NCI-H446 treated with DMSO at 0.1 percent for 48 hours (cell line): ENCODE measurements at regions not wholly inside any gene's neighbourhood (a gene's known extent, or its start where the extent isn't known, plus 50 kb on each side); places are given as distances from the start of the nearest gene placed in this dataset.

Source experiments
- DNase-seq: peaks from one replicate; lab custom pipeline; 2025; lab: John Stamatoyannopoulos, UW

DNA sequence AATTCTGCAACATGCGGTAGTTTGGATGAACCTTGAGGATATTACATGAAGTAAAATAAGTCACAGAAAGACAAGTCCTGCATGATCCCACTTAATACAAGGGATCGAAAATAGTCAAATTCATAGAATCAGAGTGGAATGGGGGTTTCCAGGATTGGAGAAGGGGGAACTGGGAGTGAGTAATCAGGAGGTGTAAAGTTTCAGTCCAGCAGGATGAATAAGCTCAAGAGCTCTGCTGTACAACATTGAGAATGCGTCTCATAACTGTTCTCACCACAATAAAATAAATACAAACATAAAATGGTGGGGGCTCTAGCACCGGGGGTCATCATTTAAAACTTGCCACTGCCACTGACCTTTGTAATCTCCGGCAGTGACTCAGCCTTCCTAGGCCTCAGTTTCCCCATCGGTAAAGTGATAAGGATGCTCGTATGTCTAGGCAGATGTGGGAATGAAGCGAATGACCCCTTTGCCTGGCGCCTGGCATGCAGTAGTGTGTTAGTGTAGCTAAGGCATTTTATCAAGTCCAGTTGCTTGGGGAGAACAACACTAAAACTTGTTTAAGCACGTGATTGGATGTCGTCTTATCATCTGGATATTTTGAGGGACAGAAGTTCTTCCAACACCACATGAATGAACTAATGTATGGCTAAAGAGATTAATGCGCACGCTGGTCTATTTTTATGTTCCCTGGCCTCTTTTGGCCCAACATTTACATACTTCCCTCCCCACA is 421.1 kb downstream of the QKI start:
- no peak for DNase-seq

DNA sequence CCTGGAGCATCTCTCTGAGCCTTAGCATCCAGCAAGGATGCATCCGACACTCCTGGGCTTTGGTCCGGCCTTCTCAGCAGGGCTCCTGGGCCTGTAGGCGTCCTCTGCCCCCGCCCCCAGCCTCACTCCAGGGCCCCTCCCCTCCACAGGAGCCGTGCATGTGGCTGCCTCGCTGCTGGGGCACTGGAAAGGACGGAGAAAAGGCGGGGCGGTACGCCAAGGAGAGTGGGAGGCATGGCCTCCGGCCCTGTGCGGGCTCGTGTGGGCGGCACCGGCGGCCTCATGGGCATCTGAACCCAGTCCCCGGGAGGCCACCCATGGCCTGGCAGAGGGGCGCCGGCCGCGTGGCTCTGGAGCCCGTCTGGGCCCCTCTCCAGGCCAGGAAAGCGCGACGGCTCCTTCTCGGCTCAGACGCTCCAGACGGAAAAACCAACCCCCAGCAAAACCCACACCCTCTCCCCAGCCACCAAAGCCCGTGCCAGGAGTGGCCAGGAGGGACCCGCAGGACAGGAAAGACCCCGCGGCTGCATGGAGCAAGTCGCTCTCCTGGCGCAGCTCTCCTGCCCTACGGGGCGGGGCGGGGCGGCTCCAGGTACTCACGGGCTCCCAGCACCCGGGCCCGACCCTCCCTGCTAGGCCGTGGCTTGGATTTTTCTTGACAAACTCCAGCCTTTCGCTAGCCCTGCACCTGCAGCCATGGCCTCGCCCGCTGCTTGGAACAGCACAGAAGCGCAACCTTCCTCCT is 419.9 kb downstream of the QKI start:
- DNase-seq = no peak

DNA sequence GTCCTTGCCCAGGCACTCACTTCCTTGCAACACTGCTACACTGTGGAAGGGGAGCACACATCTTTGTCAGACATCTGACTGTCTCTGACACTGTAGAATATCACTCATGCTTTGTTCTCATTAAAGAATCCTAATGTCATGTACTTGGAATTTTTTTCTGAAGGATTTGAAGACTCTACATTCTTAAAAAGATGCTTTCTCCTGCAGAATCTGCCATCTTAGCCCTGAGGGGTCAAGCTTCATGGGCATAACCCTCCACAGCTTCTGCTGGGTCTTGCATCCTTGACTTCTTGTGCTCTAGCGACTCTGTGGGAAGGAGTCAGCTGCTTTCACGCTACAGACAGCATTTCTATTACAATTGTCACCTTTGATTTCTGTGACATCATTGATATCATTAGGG is 417.2 kb downstream of the QKI start:
- no peak for DNase-seq

DNA sequence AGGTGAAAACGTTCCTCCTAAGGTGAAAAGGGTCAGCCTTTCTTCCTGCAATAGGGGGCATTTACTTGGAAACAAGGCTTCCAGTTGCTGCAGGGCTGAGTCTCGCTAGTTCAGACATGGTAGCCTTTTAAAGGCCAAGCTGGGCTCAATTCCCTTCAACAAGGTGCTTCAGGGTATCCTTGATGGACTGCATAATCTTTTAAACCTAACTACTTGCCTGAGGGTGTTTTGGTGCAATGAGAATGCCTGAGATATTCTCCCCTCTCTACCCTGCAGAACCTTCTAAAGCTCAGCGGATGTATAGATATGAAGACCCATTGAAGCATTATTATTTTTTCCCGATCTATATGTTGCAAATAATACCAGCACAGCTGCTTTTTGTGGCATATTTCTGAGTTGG is 416.1 kb downstream of the QKI start:
- DNase-seq = no peak

DNA sequence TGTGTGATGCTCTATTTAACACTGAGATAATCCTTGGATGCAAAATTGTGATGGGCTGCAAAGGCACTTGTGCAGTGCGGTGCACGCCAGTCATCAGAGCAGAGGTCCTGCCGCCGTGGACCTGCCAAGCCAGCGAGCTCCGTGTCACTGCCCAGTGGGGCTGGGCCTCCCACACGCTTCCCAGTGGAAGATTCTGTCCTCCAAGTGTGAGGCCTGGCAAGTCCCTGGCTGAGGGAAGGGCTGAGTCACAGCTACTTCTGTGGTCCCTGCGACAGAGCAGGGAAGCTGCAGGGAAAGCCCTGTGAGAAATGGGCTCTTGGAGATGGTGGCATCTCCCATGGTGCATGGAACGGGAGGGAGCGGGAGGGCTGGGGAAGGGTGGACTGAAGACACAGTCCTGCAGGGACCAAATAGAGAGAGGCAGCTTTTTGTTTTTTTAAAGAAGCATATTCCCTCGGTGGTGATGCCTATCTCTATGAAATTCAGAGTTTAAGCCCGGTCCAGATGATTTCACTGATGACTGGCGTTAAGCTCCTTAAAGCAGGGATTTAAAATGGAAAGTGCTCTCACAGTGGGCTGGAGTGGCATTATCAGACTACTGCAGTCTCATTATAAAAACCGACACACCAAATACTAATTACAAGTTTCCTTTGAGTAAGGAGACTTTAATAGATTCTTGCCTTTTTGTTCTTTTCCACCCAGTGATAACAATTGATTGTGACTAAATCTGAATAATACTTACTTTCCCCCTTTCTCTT is 413.7 kb downstream of the QKI start:
- no peak for DNase-seq

DNA sequence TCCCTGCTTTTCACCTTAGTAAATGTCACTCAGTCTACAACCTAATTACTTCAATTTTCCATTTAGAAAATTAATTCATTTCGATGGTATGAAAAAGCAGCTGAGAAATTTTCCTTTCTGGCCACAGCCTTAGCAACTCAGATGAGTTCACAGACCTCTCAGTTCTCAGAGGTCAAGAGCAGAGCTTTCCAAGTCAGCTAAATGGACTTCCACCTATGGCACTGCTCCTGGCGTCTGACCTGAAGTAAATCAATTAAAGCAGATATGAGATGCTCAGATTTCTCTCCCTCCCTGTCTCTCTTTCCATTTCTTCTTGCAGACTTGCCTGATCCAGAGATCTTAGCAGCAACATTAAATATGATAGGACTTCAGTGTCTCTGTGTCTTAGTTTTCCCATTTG is 412.6 kb downstream of the QKI start:
- no peak for DNase-seq

DNA sequence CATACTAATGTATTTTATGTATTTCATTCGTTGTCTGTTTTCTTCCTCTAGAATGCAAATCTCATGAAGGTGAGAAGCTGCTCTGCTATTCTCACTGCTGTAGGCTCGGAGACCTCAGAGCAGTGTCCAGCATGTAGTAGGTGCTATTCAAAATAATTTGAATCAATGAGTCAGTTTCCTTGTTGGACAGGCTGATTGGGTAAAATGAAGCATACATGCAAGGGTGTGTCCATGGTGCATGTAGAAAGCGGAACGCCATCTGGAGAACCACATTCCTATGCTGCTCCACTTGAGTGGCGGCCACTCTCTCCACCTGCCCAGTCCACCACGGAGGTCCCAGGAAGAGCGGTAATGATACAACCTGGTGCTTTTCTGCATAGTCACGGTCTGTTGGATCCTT is 412.1 kb downstream of the QKI start:
- no peak for DNase-seq

DNA sequence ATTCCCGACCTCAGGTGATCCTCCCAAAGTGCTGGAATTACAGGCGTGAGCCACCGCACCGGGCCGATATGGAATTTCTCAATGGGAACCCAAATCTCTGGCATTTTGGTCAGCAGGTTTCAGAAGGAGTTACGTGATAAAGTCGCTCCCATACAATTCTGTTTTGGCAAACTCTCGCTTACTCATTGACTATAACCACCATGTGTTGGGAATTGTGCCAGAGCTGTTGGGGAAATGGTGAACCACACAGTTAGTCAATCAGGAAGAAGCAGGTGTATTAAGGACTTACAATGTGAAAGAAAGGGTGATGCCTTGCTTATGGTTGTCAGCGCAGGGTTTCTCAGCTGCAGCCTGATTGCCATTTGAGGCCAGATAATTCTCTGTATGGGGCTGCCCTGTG is 410.5 kb downstream of the QKI start:
- DNase-seq = no peak

DNA sequence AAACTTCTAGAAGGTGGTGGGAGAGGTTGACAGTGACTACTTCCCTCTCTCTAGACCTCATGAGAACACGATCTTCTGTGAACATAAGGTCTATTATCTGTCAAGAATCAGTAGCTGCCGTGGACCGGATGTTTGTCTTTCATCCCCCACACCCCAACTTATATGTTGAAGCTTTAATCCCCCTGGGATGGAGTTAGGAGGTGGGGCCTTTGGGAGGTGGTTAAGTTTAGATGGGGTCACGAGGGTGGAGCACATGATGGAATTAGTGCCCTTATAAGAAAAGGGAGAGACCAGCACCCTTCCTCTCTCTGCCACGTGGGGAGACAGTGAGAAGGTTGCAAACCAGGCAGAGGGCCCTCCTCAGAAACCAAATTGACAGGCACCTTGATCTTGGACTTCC is 409.1 kb downstream of the QKI start:
- DNase-seq = no peak

DNA sequence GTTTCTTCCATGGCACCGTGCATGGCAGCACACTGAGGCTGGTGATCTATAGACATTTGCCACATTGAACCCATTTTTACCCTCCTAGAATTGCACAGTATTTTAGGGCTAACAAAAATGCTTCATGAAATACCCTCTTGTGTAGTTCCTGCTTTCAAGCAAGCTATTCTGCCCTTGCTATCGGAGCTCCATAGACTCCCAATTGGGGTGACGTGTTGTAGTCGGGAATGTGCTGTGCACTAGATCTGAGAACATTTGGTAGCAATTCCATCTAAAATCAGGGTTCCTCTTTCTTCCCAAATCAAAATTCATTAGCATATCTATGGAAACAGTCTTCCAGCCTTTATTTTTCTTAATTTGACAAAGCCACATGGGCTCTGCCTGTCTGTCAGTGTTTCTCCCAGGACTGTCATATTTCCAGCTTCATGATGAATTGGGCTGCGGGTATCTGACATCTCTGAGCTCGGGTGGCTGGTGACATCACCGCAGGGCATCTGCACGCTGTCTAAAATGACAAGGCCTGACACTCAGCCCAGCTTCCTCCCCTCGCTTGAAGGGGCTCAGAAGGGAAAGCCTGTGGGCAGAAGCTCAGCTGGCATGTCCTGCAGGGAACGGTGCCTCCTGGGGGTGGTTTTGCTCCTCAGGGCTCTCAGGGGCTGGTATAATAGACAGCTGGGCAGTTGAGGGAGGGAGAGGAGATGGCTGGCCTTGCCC is 406.4 kb downstream of the QKI start:
- DNase-seq = no peak

DNA sequence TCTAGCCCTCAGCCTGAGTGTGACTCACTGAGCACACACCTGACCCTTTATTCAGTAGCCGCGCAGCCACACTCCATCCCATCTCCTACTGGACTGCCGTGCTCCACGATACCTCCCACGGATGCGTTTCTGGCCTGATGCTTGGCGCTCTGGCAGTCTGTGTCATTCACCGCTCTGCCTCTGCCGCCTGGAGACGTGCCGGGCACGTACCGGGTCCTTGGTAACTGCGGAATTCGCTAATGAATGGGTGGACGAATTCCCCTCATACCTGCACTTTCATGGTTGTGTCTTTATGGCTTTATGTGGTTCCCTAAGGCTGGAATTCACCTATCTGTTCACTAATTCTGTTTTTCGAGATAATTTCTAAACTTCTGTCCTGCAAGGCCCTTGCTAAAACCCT is 405.7 kb downstream of the QKI start:
- DNase-seq = no peak

DNA sequence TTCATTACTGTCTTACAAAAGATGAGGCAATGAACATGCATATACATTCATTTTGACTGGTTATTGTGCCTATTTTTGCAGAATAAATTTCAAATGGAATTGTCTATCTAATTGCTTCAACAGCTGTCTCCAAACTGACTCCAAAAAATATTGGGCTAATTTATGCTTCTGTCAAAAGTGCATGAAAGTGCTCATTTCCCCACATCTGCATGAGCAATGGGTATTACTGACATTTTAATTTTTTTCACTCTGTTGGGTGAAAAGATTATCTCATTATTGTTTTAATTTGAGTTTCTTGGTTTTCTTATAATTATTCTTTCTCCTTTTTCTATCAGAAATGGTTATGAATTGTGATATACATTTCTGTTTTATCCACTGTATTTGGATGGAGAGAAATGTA is 404.2 kb downstream of the QKI start:
- DNase-seq = no peak

DNA sequence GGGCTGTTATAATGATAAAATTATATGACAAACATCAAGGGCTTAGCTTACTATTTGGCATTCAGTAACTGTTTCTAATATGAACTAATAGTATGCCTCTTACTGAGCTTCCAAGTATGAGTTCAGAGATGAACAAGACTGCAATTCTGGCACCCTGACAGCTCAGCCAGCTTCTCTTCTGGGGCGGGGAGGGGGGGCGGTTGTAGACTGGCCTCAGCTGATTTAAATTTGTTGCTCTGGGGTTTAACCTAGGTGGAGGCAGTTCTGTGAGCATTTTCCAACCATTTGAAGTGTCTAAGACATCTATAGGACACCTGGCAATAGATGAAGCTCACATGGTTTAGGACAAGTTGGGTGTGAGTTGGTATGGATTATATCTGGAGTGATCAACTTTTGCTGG is 401.9 kb downstream of the QKI start:
- DNase-seq = no peak

DNA sequence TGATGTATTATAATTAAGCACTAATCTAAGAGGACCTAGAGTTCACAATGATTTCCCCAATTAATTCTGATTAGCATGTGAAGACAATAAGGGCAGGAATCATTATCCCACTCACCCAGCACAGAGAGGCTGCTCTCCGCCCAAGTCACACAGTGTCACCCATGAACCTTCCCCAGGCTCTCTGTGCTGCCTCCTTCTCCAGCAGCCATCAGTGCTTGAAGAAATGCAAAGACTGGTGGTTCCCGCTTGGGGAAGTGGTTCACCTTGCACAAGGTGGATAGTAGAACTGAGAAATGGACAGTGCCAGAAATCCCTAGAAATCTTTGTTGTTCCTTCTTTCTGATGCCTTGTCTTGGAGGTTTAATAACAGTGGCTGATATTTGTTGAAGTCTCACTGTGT is 401.3 kb downstream of the QKI start:
- no peak for DNase-seq

DNA sequence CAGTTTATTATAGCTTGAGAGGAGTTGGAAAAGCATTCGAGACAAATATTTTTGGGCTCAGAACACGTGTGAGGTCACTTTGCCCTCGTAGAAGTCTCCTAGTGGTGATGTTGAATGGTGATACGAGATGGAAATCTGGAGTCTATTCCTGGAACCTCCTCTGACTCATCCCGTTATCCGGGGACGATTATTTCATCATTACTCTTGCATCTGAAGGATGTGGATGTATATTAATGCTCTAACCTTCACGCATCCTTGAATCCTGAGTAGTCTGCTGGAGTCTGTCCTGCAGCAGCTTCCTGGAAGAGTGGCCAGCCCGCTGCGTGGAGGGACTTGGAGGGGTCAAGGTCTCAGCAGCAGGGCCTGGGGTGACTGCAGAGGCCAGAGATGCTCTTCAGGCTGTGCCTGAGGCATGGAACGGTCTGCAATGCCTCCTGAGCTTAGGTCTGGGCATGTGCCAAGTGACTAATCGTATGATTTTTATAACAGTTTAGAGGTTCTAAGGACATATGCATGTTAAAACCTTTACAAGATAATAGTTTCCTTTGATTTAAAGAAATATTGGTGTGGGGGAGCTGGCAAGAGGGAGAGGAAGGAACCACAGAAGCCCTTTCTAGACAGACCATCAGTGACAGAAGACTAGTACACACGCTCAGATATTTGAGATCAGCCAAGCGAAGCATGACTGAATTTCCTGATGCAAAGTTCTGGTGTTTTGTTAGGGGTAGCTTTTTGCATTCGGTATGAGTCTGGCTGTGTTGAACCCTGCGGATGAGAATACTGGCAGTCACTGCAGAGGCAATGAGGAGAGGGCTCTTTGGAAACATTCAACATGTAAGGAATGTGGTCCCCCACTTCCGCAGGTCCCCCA is 400.2 kb downstream of the QKI start:
- DNase-seq = no peak

DNA sequence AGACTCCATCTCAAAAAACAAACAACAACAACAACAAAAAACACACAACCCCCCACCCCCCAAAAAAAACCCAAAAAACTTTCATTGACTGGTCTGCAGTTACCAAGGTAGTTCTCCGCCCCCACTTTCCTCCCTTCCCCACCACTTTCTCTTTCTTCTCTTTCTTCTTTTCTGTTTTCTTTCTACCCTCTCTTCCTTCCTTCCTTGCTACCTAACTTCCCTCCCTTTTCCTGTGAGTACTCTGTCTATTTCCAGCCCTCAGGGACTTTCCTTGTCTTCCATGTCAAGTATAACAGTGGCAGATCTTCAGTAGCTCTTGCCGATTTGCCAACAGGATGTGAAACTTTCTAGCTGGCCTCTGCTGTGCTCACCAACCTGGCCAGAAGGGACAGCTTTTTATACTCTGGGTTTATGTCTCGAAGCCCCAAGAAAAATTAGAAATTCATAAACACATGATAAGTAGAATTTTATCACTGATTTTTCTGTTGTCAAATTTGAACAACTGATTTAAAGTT is 399.5 kb downstream of the QKI start:
- no peak for DNase-seq

DNA sequence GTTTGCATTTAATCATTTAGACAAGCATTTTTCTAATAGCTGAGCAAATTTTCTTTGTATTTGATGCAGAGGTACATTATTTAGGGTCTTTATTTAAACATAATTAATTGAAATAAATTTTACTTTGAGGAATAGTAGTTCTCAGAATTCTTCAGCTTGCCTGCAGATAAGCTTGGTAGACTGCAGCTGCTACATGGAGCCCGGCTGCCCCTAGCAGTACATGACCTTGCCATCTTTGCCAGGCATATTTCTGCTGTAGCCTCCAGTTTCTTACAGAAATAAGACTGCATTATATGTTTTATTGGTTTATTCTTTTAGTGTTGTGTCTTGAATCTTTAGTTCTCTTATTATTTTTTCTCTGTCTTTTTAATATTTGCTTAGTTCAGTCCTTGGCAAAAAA is 396.8 kb downstream of the QKI start:
- no peak for DNase-seq

DNA sequence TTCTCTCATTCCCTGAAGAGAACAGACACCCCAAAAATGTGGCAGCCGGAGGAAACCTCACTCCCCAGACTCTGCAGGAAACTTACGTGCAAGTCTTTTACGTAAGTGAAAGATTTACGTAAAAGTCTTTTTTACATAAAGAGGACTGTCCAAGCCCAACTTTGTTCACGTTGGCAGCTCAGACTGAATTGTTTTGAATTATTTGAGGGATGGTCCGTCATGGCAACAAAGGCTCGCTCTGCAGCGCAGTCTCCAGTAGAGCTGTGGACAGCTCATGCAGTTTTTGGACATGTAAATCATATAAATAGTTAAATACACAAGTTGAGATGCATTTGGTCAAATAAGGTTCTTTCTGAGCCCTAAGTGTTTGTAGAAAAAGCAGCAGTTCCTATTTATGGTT is 394.8 kb downstream of the QKI start:
- DNase-seq = no peak

DNA sequence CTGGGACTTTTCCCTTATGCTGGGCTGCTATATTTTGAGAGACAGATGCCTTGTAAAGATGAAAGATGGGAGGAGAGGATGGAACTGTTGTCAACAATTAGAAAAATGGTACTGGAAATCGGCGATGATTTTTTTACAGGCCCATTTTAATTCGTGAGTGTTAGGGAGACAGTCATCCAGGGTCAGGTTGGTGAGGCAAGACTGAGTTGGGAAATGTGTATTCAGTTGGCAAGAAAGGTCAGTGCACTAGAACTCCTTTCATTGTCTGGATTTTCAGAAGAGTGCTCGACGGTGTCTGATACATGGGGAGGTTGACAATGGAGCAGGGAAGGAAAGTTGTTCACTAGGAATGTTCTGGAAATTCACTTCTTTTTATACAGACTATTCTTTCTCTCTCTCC is 394.4 kb downstream of the QKI start:
- no peak for DNase-seq

DNA sequence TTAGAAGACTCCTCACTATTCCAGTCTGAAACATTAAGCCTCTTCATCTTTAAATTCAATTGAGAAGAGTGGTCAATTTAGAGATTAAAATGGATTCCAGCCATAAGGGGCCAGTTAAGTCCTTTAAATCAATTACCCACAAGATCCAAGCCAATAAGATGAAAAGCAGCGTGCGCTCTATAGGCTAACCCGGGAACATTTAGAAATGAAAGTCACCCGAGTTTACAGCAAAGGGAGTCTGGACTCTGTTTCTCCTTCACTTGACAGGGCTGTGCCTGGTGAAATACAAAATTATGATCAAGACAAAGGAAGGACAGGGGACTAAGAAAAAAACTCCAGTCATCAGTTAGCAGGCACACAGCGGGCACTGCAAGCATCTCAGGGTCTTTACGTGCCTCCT is 393.7 kb downstream of the QKI start:
- DNase-seq = no peak

DNA sequence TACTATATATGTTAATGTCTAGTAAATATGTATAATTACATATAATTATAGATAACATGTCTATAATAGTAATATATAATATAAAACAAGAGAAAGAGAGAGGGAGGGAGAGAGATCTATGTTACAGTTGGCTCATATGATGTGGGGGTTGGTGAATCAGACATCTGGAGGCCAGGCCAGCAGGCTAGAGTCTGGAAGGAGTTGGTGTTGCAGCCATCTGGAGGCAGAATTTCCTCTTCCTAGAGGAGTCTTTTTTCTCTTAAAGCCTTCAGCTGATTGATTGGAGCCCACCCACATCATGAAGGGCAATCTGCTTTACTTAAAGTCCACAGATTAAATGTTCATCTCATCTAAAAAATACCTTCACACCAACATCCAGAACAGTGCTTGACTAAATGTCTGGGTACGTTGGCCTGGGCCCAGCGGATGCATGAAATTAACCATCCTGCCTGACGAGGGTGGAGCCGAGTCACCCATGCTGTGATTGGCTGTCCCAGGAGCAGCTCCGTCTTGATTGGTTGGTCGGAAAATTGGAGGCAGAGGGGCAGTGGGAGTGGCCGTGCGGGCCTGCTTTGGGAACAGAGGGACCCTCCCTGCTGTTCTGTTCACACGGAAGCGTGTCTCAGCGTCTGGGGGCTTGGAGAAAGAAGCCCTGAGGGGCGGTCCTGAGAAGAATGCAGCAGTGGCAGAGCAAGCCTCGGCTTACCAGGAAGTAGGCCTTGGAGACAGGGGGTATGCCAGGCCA is 392.4 kb downstream of the QKI start:
- DNase-seq = no peak
